HG02571 (cell line): ENCODE measurements at regions not wholly inside any gene's neighbourhood (a gene's known extent, or its start where the extent isn't known, plus 50 kb on each side); places are given as distances from the start of the nearest gene placed in this dataset.
"Not testable (repeated sequence)": the region's sequence is repeated elsewhere in the genome, so short reads cannot be mapped to it uniquely, and the experiment has no call there.

Experiments
- ATAC-seq: cut with Tn5 transposase; IDR thresholded peaks from one replicate; pipeline ENCODE4 v1.9.1; 2021; ENCODE audit warnings: mild to moderate bottlenecking, moderate library complexity; ENCODE audit not compliant: unreplicated experiment

DNA sequence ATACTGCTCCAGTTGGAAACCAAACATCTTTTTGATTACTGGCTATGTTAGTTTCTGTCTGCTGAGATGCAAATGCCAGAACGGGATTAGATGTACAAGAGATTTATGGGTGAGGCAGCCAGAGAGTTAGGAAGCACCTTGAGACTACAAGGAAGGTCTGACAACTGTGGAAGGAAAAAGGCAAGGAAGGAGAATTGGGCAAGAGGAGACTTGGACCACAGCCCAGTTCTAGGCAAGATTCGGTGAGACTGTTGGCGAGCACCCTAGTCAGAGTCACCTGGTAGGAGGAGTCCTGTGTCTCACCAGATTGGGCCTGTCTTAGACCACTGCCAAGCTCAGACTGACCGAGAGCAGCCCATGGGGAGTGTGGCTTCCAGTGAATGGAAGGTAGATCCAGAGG, 91.8 kb upstream of the F13A1 start:
- no peak for ATAC-seq

DNA sequence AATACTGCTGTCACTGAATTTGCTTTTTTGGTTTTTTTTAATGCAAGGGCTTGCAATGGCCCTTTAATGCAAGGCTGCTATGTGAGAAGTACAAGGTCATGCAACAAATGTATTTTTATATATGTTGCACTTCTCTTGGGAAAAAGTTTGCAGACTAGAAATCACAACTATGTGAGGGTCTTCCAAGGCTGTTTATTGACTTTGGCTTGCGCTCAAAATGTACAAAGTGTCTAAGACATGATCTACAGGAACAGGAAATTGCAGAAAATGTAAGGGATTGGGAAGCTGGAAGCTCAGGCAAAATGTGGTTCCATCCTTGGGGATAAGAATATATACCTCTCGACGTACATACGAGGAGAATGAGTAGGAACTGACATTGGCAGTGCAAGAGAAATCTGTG, 92.2 kb upstream of the F13A1 start:
- ATAC-seq, result no peak

- no peak for ATAC-seq
Observed at GRCh38 chr6:6414931-6415330, 94.5 kb upstream of the F13A1 start.

GRCh38 chr6:6417475-6417874, 97.0 kb upstream of the F13A1 start:
- ATAC-seq, result no peak

- ATAC-seq, result no peak
Observed at GRCh38 chr6:6418421-6418820, 98.0 kb upstream of the F13A1 start.

DNA sequence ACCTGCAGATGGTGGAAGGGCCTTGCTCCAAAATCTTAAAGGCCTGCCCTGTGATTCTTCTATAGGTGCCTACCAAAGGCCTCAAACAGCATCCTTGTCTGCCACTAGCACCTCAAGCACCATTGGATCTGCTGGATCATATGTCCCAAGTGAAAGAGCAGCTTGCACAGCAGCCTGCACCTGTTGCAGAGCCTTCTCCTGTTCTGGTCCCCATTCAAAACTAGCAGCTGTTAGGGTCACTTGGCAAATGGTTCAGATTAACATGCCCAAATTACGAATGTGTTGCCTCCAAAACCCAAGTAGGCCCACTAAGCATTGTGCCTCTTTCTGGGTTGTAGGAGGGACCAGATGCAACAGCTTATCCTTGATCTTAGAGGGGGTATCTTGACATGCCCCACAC, 99.6 kb upstream of the F13A1 start:
- no peak for ATAC-seq

DNA sequence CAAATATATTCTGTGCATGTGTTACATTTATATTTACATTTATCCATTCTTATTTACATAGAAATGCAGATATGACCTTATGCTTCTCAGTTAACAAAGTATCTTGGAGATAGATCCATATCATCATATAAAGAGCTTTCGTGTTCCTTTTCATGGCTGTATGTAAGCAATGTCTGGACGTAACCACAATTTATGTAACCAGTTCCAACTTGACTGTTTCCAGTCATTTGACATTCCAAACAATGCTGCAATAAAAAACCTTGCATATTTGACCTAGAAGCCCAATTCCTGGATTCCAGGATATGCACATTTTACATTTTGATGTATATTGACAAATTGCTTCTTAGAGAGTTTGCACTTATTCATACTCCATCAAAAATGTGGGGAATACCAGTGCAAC, 113.7 kb upstream of the F13A1 start:
- no peak for ATAC-seq

GRCh38 chr6:6434723-6435122, 114.3 kb upstream of the F13A1 start:
- no peak for ATAC-seq

DNA sequence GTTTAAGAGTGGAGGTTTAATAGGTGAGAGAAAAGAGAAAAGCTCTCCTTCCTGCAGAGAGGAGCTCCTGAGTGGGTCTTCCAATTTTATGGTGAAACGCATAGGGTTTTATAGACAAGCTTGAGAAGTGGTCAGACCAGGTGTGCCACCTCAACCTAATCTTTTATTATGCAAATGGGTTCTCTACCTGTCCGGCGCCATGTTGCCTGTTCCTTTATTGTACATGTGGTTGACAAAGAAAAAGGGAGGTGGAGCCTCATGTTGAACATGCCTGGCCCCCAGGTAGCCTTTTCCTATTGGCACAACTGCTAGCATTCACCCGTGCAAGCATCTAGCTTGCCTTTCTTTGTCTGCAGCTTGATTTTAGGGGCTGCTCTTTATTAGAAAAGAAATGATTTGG, 115.9 kb upstream of the F13A1 start:
- ATAC-seq, result no peak

DNA sequence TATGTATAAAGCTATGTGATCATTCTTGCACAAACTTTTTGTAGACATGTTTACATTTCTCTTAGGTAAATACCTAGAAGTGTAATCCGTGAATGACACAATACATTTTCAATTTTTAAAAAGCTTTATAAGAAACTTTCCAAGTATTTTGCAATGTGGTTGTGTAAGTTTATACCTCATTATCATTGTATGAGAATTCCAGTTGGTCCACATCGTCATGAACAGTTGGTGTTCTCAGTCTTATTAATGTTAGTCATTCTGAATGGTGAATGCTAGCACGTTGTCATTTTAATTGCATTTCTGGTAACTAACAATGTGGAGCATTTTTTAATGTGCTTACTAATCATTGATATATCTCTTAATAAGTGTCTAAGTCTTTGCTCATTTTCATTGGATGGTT, 116.5 kb upstream of the F13A1 start:
- no peak for ATAC-seq

GRCh38 chr6:6438286-6438685, 117.8 kb upstream of the F13A1 start:
- ATAC-seq, result no peak

DNA sequence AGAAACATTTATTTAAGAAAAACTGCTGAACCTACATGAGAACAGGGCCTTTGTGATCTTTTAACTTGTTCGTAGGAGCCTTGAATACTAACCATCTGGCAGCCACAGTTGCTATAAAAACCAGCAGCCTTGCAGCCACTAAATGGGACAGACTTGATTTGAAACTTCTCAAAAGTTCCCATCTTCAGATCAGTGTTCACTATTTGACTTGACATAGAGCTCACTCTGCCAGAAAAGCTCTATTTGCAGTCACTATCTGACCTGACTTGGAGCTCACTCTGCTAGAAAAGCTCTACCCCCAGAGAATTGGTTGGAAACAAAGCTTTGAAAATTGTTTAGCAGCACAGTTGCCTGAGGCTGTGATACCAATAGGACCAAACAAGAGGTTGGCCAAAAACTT, 119.3 kb upstream of the F13A1 start:
- no peak for ATAC-seq

DNA sequence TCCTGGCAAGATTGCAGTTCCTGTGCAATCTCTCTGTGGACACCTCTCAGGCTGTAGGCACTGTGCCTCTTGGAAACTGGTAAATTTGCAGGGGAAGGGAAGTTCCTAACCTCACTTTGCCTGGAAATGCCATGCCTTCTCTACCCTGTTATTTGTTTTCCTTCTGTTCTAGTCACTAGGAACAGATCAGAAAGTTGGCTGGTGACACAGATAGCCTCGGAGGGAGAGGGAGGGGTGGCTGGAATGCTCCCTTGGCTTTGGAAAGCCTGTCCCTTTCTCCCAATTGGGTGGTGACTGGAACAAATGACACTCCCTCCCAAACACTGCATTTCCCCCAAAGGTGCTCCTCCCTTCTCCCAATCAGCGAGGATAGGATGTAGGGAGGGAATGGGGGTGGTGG, 131.5 kb upstream of the F13A1 start:
- ATAC-seq, result no peak

- ATAC-seq, result no peak
Observed at GRCh38 chr6:6453186-6453585, 132.7 kb upstream of the F13A1 start.

DNA sequence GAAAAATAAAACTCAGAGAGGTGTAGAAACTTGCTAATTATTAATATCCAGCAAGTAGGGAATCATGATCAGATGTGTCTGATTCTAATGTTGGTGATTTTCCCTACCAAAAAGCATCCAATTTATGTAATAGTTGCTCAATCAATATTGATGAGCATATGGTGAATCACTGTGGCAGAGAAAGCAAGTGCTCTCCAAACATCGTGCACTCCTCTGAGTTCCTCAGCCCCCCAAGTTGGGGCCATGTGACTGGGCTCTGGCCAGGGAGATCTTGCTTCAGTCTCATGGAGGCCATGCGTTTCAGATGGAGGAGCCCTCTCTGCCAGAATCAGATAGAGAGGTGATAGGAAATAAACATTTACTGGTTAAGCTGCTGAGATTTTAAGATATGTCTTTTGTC, 133.2 kb upstream of the LY86 start:
- ATAC-seq, result no peak

GRCh38 chr6:6458172-6458571, 130.3 kb upstream of the LY86 start:
- no peak for ATAC-seq

GRCh38 chr6:6459963-6460362, 128.6 kb upstream of the LY86 start:
- not testable (repeated sequence) for ATAC-seq

DNA sequence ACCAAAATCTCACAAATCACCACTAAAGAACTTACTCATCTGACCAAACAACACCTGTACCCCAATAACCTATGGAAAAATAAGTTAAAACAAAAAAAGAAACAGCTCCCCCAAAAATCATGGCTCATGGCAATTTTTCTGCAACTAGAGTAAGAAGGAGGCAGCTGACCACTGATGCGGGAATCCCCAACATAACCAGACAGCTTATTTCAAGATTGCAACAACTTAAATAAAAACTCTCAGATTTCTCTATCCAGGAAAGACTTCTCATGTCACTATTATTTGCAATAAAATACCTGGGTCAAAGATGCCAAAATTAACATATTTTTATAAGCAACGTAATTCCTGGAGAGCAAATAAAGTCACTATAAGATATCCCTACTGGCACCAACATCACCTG, 128.1 kb upstream of the LY86 start:
- no peak for ATAC-seq

DNA sequence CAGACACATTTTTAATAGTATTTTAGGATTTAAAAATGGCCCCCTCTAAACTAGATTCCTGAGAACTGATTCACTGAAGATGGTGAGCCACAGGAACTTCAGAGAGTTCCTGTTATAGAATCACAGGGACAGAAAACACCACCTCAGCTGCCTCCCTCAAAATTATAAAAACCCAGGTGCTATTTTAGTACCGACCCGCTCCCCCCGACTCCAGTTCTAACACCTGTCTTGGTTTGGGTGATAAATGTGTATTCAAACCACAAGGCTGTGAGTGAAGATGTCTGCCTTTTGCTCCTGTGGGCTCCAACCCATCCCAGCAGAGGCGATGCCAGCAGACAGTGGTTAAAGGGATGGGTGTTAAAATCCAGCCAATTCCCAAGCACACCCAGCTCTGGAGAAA, 127.4 kb upstream of the LY86 start:
- ATAC-seq, result no peak

- no peak for ATAC-seq
Observed at GRCh38 chr6:6466967-6467761, 121.4 kb upstream of the LY86 start.

GRCh38 chr6:6469074-6469473, 119.4 kb upstream of the LY86 start:
- no peak for ATAC-seq

GRCh38 chr6:6470123-6470522, 118.4 kb upstream of the LY86 start:
- ATAC-seq, result no peak

DNA sequence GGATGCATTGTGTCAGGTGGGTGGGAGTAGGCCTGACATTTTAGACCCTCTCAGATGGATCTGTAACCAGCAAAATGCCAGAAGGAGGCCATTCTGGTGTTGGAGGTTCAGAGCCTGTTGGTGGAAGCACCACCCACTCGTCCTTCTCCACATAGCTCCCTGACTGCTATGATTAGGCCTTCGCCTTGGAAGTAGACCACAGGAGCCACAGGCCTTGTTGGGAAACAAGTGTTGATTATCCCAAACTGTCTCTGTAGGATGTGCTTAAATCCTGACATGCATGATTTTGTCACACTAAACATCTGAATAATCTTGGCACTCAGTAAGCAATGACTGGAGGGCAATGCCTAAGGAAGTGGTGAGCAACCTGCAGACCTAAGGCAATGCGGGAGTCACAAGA, 117.2 kb upstream of the LY86 start:
- ATAC-seq, result no peak
